ENCODE measurements at regions not wholly inside any gene's neighbourhood (a gene's known extent, or its start where the extent isn't known, plus 50 kb on each side); places are given as distances from the start of the nearest gene placed in this dataset.
"Not testable (repeated sequence)": the region's sequence is repeated elsewhere in the genome, so short reads cannot be mapped to it uniquely, and the experiment has no call there.

DNA sequence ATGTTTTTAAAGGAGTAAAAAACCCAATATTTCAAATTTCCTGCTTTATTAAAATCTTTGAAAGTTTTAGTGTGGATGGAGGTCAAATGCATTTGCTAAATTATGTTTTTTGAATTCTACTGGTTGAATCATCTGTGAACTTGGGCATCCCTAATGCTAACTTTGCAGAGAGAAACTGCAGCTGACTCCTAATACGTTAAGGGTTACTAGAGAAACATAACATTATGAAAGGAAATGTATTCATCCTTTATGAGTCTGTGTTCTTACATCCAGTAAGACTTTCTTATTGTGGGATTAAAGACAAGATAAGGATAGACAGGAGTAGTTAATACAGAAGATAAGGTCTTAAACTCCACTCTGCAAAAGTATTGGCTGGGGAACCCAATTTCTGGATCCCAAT lies 140.6 kb downstream of the FAM124B start:
- DNase-seq (ENCODE audit: low spot score) = no peak

DNA sequence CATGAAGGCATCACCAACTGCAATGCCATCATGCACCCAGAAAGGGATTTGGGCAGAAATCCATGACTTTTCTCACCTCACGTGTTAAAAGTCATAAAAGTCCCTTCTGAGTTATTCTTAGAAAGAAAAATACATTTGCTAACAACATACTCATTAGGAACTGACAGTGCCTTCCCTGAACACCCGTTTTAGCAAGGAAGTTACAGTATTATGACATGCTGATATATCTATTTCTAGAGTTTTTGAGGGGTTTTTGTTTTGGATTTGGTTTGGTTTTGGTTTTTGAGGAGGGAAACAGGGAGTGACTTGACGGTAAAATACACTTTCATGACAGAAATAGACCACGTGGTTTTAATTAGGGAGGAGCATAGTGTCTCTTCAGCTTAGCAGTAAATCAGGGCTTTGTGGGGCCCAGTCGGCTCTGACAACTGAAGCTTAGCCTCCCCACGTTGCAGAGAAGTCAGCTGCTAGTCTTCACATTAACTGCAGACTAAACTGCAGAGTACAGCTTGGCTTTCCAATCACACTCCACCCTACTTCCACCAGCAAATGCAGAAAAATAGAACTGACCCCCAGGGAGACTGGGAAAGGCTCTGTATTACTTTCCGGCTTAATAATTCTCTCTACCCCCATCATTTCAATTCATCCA lies 141.4 kb downstream of the FAM124B start:
- DNase-seq (ENCODE audit: low spot score) = no peak

DNA sequence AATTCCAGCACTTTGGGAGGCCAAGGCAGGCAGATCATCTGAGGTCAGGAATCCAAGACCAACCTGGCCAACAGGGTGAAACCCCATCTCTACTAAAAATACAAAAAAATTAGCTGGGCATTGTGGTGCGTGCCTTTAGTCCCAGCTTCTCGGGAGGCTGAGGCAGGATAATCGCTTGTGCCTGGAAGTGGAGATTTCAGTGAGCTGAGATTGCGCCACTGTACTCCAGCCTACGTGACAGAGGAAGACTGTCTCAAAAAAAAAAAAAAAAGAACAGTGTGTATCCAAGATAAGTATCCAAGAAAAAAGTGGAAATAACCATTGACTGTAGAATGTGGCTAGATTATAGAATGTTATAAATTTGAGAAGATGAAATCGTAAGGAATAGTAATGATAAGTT lies 142.1 kb downstream of the FAM124B start:
- DNase-seq (ENCODE audit: low spot score) = no peak

DNA sequence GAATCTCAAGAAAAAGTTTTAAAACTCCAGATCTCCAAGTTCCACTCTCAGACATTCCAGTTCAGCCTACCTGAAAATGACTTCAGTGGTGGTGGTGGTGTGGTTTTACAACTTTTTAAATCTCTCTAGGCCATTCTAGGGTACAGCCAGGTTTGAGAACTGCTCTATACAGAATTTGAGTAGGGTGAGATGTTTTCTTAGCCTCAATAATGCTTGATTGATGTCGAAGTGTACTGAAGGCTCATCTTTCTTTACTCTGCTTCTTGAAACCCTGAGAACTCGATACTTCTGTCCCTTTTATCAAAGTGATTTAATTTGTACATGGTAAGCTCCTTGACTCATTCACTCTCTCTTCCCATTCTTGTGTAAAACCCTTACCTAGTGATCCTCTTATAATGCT lies 143.8 kb downstream of the FAM124B start:
- no peak for DNase-seq (ENCODE audit: low spot score)

DNA sequence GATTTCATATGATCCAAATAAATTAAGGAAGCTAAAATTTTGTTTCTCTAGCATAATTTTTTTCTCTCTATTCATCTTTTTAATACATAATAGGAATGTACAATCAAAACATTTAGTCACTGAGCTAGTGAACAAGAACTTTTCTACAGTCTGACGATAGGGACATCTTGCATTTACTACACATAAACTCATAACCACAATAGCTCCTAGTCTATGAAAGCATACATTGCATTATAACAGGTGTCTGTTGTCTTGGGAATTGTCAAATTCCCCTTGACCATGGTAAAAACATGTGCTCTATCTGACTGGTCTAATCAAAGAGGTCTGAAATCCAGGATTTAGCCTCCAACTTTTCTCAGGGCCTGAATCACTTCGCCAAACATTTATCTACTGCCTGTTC lies 144.8 kb downstream of the FAM124B start:
- DNase-seq (ENCODE audit: low spot score) = no peak

DNA sequence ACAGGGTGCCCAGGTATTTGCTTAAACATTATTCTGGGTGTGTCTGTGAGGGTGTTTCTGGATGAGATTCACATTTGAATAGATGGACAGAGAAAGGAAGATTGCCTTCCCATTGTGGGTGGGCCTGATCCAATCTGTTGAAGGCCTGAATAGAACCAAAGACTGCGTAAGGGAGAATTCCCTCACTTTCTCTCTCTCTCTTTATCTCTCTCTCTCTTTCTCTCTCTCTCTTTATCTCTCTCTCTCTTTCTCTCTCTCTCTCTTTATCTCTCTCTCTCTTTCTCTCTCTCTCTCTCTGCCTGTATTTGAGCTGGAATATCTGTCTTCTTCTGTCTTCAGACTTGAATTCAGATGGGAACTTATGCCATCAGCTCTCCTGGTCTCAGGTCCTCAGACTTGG lies 148.4 kb downstream of the FAM124B start:
- DNase-seq (ENCODE audit: low spot score) = no peak

DNA sequence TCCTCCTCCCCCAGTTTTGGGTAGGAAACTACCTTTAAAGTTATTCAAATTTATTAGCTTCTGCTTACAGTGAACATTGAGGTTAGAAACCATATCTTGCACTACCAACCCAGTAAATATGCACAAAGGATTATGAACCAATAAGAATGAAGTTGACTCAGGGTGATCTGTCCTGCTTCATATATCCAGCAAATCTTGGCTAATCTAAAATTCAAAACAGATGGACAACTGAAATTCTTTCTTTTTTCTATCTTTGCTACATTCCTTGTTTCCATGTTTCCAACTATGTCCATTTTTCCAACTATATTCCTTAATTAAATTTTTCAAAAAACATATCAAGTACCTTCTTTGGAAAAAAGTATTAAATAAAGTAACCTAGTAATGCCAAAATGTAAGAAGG lies 149.3 kb downstream of the FAM124B start:
- no peak for DNase-seq (ENCODE audit: low spot score)

DNA sequence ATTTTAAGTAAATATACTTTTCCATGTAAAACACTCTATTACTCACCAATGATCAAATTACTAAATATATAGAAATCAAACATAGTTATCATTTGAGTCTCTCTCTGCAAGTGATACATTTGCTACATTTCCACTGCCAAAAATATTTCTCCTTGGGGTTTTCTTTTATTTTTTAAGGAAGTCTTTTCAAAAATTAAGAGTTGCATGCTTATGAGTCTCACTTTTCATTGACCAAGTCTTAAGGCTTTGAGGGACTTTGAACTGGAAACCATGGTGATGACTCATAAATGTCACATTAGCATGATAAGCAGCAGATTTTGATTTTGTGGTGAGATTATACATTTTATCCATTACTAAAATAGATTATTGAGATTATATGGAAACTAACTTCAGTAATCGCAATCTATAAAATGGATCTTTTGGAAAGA lies 152.9 kb downstream of the FAM124B start:
- no peak for DNase-seq (ENCODE audit: low spot score)

DNA sequence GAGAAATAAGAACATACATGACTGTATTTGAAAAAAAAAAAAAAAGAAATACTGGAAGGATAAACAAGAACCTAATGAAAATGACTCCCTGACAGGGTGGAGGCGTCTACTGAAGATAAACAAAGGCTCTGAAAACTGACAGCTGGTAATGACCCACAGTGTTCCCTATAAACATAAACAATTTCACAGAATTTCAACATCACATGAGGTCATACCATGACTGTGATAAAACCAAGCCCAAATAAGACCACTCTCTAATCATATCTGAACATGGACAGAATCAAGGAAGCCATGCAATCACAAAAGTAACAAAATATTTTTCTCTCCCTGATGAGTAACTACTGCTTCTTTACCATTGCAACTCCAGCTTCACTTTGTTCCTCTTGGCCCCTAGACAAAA lies 159.3 kb downstream of the FAM124B start:
- no peak for DNase-seq (ENCODE audit: low spot score)

DNA sequence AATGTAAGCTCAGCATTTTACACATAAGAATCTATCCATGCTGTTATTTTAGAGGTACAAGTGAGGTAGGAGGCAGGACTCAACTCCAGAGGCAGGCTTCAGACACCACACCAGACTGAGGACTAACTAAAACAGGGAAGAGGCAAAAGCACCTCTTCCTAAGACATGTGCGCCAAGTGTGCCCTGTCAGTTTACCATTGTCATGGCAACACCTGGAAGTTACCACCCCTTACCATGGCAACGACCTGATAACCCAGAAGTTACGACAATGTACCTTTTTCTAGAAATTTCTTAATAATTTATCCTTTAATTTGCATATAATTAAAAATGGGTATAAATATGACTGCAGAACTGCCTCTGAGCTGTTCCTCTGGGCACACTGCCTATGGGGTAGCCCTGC lies 160.1 kb downstream of the FAM124B start:
- no peak for DNase-seq (ENCODE audit: low spot score)

DNA sequence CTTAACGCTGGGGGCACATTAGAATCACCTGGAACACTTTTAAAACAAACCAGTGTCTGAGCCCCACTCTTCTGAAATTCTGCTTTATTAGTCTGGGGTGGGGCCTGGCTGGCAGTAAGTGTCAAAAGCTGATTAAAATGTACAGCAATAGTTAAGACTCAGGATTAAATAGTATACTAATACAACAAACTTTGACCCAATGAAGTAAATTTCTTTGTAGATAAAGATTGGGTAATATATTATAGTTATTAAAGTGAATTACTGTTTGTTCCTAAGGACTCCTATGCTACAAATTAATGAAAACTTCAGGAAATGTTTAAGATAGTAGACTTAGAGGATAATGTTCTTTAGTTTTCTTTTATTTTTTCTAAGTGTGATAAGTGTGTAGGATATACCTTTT lies 160.9 kb downstream of the FAM124B start:
- no peak for DNase-seq (ENCODE audit: low spot score)

DNA sequence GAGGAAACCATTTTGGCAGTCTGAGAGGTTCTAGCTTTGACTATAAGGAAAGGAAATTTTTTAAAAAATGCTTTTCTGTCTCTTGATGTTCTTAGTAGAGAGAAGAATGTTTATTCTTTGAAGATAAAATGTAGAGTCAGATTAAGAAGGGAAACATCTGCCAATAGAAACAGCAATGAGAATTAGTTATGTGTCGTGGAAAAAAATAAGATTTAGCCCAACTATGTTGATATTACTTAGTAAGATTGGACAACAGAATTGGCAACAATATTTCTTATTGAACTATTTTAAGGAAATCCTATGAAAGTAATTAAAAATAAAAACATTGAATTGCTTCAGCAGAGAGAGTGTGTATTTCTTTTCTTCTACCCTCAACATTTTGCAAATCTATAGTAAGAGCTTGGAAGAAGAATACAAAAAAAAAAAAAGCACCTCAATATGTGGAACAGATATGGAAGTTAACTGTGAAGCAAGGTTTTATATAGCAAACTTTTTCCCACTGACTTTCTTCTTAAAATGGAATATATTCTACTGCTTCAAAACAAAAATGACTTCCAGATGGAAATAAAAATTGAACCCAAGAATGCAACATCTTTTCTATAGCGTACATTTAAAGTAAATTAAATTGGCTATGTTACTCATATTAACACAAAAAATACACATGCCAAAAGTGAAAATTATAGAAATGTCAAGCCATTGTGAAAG lies 177.9 kb downstream of the FAM124B start:
- DNase-seq (ENCODE audit: low spot score) = no peak

DNA sequence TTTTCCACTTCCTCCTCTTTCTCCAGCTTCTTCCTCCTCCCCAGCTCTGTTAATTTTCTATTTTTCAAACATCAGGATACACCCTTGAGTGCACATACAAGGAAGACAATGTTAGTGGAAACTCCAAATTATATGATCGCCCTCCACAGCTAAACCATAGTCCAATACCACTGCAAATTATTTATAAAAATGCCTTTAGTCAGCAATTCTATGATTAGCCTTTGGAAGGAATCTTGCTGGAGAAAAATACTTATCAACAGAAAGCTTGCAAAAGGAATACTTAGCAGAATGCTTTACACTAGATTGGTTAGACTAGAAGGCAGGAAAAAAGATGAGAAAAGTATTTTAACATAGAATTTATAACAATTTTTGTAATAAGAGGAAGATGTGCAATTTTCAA lies 178.9 kb downstream of the FAM124B start:
- no peak for DNase-seq (ENCODE audit: low spot score)

DNA sequence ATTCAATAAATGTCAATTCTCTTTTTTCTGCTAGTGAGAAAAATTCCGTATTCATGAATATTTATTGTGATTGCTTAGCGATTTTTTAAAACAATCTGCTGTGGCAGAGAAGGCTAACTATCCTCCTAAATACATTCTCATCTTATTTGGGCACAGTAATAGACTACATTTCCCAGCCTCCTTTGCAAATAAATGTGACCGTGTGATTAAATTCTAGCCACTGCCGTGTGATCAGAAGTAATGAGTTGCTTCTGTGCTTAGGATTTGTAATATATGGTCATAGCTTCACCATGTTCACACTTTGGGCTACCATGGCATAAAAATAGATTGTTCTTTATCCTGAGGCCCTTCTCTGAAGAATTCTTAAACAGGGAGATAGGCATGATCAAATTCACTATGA lies 179.6 kb downstream of the FAM124B start:
- DNase-seq (ENCODE audit: low spot score) = no peak

DNA sequence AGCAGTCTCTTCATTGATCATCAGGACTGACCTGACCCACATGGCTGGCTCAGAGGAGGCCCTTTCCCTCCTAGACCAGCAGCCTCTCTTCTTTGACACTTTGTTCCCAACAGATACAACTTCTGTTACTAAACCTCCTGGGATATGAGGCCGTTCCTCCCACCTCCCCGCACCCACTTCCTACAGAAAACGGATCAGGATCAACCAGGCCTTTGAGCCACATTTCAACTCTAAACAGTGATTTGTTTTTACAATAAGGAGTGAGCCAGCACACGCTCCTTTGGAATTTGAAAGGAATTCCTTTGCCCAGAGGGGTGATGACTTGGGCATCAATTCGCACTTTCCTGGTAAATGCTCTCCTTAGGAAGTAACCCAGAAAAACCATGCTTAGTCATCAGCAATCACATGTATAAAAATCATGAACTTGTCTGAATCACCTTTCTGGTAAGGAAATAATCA lies 180.4 kb downstream of the FAM124B start:
- DNase-seq (ENCODE audit: low spot score) = no peak

DNA sequence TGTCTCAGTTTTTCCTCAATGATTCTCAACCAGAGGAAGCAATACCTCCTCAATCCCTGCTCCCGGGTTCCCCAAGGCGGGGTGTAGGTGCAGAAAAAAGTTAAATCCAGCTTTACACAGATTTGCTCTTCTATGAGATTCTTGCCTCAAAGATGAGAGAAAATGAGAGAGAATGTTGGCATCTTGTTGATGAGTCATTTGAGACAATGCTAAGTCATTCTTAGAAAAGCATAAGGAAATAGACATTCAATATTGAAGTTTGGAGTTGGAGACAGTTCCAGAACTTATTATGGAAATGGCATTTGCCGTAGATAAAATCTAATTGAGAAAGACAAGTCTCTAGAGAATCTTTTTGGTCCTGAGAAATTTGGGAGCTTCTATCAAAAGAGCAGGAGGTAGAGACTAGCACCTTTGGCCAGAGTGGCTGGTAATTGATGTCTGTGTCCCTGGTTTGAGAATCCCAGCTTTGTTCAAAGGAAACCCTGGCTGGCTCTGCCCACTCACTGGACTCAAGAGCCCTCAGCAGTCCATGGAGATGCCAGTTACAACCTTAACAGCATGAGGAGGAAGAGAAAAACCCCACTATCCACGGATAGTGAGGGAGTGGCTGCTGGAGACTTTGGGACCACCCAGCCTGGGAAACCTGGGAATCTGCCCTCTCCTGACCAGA lies 181.2 kb downstream of the FAM124B start:
- no peak for DNase-seq (ENCODE audit: low spot score)

DNA sequence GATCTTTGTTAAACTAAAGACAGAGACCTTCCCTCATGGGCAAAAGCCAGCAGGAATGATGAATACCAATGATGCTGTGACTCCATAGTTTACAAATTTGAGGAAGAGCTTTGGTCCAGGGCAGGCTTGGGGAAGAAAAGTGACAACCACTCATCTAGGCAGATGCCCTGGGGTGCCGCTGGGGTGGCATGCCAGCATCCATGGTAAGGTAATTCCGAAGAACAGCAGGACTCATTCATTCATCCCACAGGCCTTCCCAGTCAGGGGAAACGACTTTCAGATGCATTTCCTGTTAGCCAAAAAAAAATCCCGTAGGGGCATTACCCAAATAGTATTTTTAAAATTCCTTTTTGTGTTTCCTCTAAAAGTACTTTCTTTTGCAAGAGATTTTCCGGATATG lies 180.7 kb upstream of the SERPINE2 start:
- no peak for DNase-seq (ENCODE audit: low spot score)

DNA sequence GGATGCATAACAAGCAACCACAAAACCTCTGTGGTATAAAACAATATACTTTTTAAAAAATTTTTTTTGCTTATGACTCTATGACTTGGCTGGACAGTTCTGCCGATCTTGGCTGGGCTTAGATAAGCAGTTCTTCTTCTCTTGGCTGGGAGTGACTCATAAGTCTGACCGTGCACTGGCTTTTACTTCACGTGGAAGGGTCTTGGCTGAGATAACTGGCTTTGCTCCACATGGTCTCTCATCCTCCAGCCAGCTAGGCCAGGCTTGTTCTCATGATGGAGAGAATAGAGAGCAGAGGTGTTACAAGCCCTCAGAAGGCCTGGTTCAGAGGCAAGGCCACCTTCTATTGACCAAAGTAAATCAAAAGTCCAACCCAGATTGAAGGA lies 178.9 kb upstream of the SERPINE2 start:
- no peak for DNase-seq (ENCODE audit: low spot score)

DNA sequence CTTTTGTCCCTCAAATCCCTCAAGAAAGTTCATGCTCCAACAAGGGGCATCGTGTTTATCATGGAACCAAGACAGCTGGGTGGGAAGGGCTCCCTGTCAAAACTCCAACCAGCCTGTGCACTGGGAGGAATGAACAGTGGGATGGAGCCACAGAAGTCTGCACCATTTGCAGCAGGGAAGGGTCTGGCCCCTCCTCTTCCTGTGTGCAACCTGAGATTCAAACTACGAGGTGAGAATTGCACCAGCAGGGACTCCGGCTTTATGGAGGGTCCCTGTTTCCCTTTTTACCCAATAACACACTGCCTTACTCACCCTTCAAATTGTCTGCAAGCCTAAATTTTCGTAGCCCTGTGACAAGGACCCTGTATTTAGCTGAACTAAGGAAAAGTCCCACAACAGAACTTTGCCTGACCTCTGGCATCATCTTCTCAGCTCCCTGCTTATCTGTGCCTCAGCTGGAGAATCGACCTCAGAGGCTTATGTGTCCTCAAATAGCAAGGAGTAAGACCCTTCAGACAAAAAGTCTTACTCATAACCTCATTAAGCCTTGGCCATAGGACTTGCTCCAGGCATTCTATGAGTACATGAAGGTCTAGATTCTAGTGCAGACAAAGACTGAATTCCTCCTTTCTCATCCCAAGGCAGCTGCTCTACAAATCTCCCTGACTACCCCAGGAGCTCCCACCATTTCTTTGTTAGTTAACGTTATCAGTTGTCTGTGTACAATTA lies 178.3 kb upstream of the SERPINE2 start:
- DNase-seq (ENCODE audit: low spot score) = no peak

DNA sequence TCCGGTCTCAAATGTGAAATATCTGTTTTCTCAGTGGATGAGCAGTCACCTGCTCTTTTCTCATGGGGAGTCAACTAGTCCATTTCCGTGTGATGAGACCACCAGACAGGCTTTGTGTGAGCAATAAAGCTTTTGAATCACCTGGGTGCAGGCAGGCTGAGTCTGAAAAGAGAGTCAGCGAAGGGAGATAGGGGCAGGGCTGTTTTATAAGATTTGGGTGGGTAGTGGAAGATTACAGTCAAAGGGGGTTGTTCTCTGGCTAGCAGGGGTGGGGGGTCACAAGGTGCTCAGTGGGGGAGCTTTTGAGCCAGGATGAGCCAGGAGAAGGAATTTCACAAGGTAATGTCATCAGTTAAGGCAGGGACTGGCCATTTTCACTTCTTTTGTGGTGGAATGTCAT lies 176.5 kb upstream of the SERPINE2 start:
- not testable (repeated sequence) for DNase-seq (ENCODE audit: low spot score)

DNA sequence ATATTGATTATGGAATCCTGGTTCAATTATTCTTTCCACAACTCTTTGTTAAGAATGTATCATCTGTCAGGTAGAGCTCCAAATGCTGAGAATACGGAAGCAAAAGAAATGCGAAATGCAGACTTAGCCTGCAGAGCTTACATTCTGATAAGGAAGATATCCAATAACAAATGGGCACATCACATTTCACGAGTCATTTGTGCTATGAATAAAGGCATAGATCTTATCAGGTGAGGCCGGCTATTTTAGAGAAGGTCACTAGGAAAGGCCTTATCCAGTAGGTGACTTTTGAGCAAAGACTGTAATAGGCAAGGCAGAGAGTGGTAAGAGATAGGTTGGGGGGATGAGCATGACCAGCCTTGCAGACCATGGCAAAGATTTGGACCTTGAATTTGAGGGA lies 174.3 kb upstream of the SERPINE2 start:
- DNase-seq (ENCODE audit: low spot score) = no peak

DNA sequence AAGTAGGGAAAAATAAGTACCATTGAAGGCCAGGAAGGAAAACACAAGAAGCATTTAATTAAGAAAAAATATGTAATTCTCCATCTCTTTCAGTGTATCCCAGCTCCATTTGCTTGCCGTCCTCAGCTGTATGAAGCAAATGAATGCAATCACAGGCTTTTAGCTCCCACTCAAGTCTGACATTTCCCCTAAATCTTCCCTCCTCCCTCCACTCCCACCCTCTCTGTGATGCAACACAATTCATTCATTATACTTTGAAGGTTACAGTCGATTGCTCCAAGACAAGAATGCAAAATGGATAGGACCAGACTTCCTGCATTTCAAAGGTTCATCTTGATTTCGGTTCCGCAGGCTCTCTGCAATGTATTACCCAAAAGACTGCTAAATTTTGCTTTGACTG lies 172.7 kb upstream of the SERPINE2 start:
- DNase-seq (ENCODE audit: low spot score) = no peak

DNA sequence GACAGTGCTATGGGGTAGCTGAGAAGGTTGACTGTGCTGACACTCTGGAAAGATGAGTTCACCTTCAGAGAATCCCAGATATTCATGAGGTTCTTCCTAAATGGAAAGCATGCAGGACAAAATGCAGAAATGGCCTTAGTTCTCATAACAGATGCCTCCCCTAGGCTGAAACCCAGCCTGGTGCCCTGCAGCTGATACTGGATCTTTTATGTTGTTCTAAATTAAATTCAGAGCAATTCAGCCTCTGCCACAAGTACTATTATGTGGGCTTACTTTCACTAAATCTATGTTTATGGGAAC lies 172.0 kb upstream of the SERPINE2 start:
- DNase-seq (ENCODE audit: low spot score) = no peak
